Thymus (tissue), 11 donors: ENCODE measurements at regions not wholly inside any gene's neighbourhood (a gene's known extent, or its start where the extent isn't known, plus 50 kb on each side); places are given as distances from the start of the nearest gene placed in this dataset.
"Not testable (repeated sequence)": the region's sequence is repeated elsewhere in the genome, so short reads cannot be mapped to it uniquely, and the experiment has no call there.

ENCODE experiments used
- DNase-seq, 9 donors: peaks; one replicate each; pipeline ENCODE4 v3.0.0-alpha.2; 2013; ENCODE audit warnings: low spot score in 9 of 9, low read depth in 6 of 9, missing footprints in 1 of 9
- H3K27ac ChIP-seq, 2 donors: one replicate each; pipeline ENCODE4 v1.5.1; 2013; ENCODE audit warnings: control low read depth in 1 of 2, low read depth in 1 of 2, low read length in 1 of 2, mild to moderate bottlenecking in 1 of 2, moderate library complexity in 1 of 2
- H3K27me3 ChIP-seq, 2 donors: one replicate each; pipeline ENCODE4 v1.5.1; 2013; ENCODE audit warnings: low read length in 1 of 2; ENCODE audit not compliant: control insufficient read depth in 2 of 2, insufficient read depth in 1 of 2
- H3K36me3 ChIP-seq, 2 donors: one replicate each; pipeline ENCODE4 v1.5.1; 2013; ENCODE audit warnings: low read length in 1 of 2, mild to moderate bottlenecking in 1 of 2, moderate library complexity in 1 of 2; ENCODE audit not compliant: control insufficient read depth in 2 of 2, insufficient read depth in 2 of 2
- H3K4me1 ChIP-seq, 2 donors: one replicate each; pipeline ENCODE4 v1.5.1; 2013; ENCODE audit warnings: low read length in 2 of 2; ENCODE audit not compliant: control insufficient read depth in 2 of 2, insufficient read depth in 2 of 2
- H3K4me3 ChIP-seq, 2 donors: one replicate each; pipeline ENCODE4 v1.5.1; 2013; ENCODE audit warnings: low read length in 2 of 2, control low read depth in 1 of 2, mild to moderate bottlenecking in 1 of 2
- H3K9me3 ChIP-seq, 2 donors: one replicate each; pipeline ENCODE4 v1.5.1; 2013; ENCODE audit warnings: low read length in 1 of 2, mild to moderate bottlenecking in 1 of 2; ENCODE audit not compliant: control insufficient read depth in 2 of 2, insufficient read depth in 1 of 2
- WGBS: extraction: QIAGEN DNeasy Blood & Tissue Kit; methylation state at CpG from one replicate; pipeline ENCODE4 v1.1.7; 2013; 5-methylcytosine and 5-hydroxymethylcytosine counted together
- donor health status: healthy.

DNA sequence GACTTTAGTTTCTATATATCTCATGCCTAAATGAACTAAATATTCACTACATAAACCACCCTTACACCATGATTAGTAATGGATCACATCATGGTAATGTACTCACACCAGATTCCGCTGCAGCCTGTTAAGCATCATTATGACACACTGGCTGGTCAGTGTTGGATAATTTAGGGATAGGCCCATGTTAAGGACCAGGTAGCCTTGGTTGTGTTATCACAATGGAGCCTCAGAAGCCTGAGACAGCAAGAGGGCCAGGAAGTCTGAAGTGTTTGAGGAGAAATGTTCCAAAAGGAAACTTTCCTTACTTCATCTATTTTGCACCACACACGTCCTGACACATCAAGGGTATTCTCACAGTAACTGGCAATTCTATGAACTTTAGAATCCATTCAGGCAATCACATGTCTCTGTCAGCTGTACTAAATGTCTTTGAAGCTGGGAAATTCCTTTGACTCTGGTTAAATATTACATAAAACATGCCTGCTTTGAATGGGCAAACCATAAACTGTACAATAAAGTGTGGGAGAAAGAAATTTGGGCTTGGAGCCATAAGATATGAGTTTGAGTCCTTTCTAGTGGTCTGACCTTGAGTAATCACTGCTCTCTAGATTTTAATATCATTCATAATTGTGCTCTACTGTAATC, 105.3 kb upstream of the DPT start:
- H3K4me1 ChIP-seq, result peaks cover 3% of the 10 kb centered on the region in 2 donors
- H3K27ac ChIP-seq, result no peak overlapping the region
- no peaks in the 10 kb centered on the region for H3K9me3 ChIP-seq
- no peak for DNase-seq
- H3K36me3 ChIP-seq, result no peaks in the 10 kb centered on the region
- H3K4me3 ChIP-seq, result no peak overlapping the region
- no peaks in the 10 kb centered on the region for H3K27me3 ChIP-seq
- 88% methylated on average over 2 of the region's 2 CpGs for WGBS

DNA sequence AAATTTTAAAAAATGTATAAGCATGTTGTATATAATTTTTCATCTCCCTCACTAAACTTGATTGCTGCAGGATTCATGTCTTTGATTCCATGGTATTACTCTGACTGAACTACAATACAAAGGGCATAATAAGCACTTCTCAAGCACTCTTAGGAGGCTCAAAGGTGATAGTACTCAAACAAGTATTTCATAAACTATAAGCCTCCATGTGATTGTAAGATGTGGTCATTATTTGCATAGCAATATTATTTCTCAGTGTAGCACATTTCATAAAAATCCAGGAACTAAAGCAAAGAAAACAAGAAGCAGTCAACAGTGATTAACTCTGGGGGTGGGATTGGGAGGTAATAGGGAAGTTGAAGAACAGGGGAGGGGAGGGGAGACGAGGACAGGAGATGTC, 106.2 kb upstream of the DPT start:
- Histone ChIP-seq H3K4me1 (peaks cover 3% of the 10 kb centered on the region in 2 donors), H3K9me3 (no peaks in the 10 kb centered on the region), H3K27me3 (no peaks in the 10 kb centered on the region), H3K36me3 (no peaks in the 10 kb centered on the region), H3K27ac (no peak overlapping the region), H3K4me3 (no peak overlapping the region)
- 94% methylated on average over 1 of the region's 1 CpG for WGBS
- no peak for DNase-seq

- Histone ChIP-seq H3K27ac (no peak overlapping the region), H3K4me1 (peaks cover 3% of the 10 kb centered on the region in 2 donors), H3K27me3 (no peaks in the 10 kb centered on the region), H3K36me3 (no peaks in the 10 kb centered on the region), H3K9me3 (no peaks in the 10 kb centered on the region), H3K4me3 (no peak overlapping the region)
- DNase-seq, result no peak
- WGBS, result 92% methylated on average over 2 of the region's 2 CpGs
Measured at GRCh38 chr1:168835791-168836190, 106.8 kb upstream of the DPT start.

- H3K4me3 ChIP-seq, result no peak overlapping the region
- H3K9me3 ChIP-seq, result no peaks in the 10 kb centered on the region
- WGBS, result 96% methylated on average over 3 of the region's 3 CpGs
- H3K4me1 ChIP-seq, result peaks cover 3% of the 10 kb centered on the region in 2 donors
- no peak overlapping the region for H3K27ac ChIP-seq
- no peaks in the 10 kb centered on the region for H3K27me3 ChIP-seq
- no peak for DNase-seq
- H3K36me3 ChIP-seq, result no peaks in the 10 kb centered on the region
Measured at GRCh38 chr1:168836469-168836868, 107.5 kb upstream of the DPT start.

DNA sequence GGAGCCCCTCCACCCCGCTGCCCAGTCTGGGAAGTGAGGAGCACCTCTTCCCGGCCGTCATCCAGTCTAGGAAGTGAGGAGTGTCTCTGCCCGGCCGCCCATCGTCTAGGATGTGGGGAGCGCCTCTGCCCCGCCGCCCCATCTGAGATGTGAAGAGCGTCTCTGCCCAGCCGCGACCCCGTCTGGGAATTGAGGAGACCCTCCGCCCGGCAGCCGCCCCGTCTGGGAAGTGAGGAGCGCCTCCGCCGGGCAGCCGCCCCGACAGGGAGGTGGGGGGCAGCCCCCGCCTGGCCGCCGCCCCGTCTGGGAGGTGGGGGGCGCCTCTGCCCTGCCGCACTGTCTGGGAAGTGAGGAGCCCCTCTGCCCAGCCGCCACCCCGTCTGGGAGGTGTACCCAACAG, 108.2 kb upstream of the DPT start:
- H3K27me3 ChIP-seq, H3K4me3 ChIP-seq, H3K27ac ChIP-seq, H3K4me1 ChIP-seq, DNase-seq, H3K36me3 ChIP-seq, H3K9me3 ChIP-seq: not testable (repeated sequence)
- 98% methylated on average over 30 of the region's 30 CpGs for WGBS

DNA sequence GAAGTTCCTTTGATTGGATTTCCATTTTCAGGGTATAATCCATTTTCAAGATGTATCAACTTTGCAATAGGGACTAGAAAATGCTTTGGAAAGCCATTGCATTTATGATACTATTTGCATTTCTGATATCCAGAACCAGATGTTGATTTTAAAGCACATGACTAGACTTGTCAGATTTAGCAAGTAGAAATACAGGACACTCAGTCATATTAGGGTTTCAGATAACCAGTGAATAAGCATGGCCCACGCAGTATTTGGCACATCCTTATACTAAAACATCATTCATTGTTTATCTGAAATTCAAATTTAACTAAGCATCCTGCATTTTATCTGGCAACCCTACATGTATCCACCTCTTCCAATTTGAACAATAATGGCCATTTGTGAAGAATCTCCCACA, 113.3 kb upstream of the DPT start:
- Histone ChIP-seq H3K4me3 (no peak overlapping the region), H3K4me1 (no peaks in the 10 kb centered on the region), H3K36me3 (no peaks in the 10 kb centered on the region), H3K27me3 (no peaks in the 10 kb centered on the region), H3K9me3 (no peaks in the 10 kb centered on the region), H3K27ac (no peak overlapping the region)
- DNase-seq, result no peak
- 100% methylated on average over 1 of the region's 1 CpG for WGBS

DNA sequence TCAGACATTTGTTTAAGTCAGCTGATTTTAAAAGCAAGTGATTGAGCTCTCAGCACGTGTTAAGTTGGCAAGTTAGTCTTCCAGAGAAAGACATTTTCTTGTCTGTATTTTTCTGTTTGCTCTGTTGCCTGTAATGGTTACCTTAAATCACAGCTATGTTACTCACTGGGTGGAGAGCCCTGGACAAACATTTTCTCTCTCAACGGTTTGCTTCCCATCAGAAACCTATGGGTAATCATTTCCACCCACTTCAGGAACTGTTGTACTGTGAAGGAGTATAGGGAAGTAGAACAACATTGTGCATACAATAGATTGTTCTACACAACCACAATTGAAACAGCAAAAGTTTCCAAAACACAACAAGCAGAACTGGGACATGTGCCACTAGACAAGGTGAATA, 113.9 kb upstream of the DPT start:
- WGBS, result 84% methylated on average over 2 of the region's 2 CpGs
- no peaks in the 10 kb centered on the region for H3K27me3 ChIP-seq
- no peak for DNase-seq
- H3K27ac ChIP-seq, result no peak overlapping the region
- H3K36me3 ChIP-seq, result no peaks in the 10 kb centered on the region
- no peak overlapping the region for H3K4me3 ChIP-seq
- no peaks in the 10 kb centered on the region for H3K4me1 ChIP-seq
- no peaks in the 10 kb centered on the region for H3K9me3 ChIP-seq

- no peak overlapping the region for H3K27ac ChIP-seq
- H3K4me3 ChIP-seq, result no peak overlapping the region
- 92% methylated on average over 4 of the region's 4 CpGs for WGBS
- no peaks in the 10 kb centered on the region for H3K9me3 ChIP-seq
- no peak for DNase-seq
- H3K4me1 ChIP-seq, result no peaks in the 10 kb centered on the region
- no peaks in the 10 kb centered on the region for H3K36me3 ChIP-seq
- no peaks in the 10 kb centered on the region for H3K27me3 ChIP-seq
Measured at GRCh38 chr1:168843401-168843800, 114.4 kb upstream of the DPT start.

DNA sequence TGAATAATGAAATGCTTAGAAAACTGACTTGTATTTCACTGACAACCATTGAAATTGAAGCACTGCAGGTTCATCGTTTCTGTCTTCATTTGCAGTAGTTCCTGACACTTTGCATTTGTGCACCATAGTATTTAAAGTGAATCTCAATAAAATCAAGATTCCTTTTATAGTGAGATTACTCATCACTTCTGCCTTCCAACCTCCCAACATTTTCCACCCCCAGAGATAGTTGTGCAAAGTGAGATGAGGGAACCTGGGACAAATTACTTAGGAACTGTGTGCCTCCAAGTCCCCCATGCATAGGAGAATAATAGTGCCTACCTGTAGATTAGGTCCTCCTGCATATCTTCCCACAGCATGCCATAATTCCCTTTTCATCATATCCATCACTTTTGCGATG, 114.9 kb upstream of the DPT start:
- DNase-seq, result no peak
- no peaks in the 10 kb centered on the region for H3K4me1 ChIP-seq
- no peak overlapping the region for H3K27ac ChIP-seq
- H3K4me3 ChIP-seq, result no peak overlapping the region
- no peaks in the 10 kb centered on the region for H3K36me3 ChIP-seq
- H3K9me3 ChIP-seq, result no peaks in the 10 kb centered on the region
- no peaks in the 10 kb centered on the region for H3K27me3 ChIP-seq
- 97% methylated on average over 2 of the region's 2 CpGs for WGBS

GRCh38 chr1:168845140-168845539, 116.1 kb upstream of the DPT start:
- DNase-seq, result no peak
- 95% methylated on average over 2 of the region's 2 CpGs for WGBS
- Histone ChIP-seq H3K4me3 (no peak overlapping the region), H3K9me3 (no peaks in the 10 kb centered on the region), H3K27ac (no peak overlapping the region), H3K27me3 (no peaks in the 10 kb centered on the region), H3K4me1 (no peaks in the 10 kb centered on the region), H3K36me3 (no peaks in the 10 kb centered on the region)
